ENCODE measurements at regions not wholly inside any gene's neighbourhood (a gene's known extent, or its start where the extent isn't known, plus 50 kb on each side); places are given as distances from the start of the nearest gene placed in this dataset.

DNA sequence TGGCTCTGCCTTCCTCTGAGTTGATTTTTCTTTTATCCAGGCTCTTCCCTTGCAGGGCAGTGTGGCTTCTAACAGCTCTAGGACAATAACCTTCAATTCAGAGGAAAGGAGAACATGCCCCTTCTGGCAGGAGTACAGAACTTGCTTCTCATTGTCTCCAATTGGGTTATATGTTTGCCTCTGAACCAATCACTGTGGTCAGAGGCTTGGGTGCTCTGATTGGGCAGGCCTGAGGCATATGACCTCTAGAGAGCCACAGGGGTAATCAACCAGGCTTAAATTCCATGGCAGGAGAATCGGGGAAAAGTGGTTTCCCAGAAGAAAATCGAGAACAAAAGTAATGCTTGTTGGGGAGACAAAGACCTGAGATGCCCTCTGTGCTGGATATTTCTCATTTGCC lies 240.0 kb downstream of the REEP3 start:
- no peak overlapping the region for H2AFZ ChIP-seq (ENCODE audit: low read length)

DNA sequence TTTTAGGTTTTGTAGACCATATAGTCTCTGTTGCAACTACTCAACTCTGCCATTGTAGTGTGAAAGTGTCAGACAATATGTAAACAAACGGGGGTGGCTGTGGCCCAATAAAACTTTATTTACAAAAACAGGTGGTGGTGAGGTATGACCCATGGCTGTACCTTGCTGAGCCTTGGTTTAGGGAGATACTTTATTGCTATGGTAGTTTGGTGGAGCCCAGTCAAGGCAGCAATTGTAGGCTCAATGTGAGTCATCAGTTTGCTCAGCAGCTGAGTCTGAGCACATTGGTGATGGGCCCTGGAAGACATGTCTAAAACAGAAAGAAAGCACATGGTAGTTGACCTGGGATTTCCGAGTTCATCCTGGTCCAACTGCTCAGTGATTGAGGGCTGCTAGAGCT lies 242.5 kb downstream of the REEP3 start:
- Histone ChIP-seq H3F3A (ENCODE audit: insufficient read depth, low read length) (no peaks in the 10 kb centered on the region), H3K36me3 (ENCODE audit: insufficient read depth, low read length) (no peaks in the 10 kb centered on the region), H3K79me2 (ENCODE audit: insufficient read depth, low read length) (no peaks in the 10 kb centered on the region), H3K9me2 (ENCODE audit: low read depth, low read length) (no peaks in the 10 kb centered on the region), H3K27ac (ENCODE audit: low read depth, low read length, poor library complexity, severe bottlenecking) (no peak overlapping the region), H3K4me3 (ENCODE audit: low read depth, low read length, poor library complexity, severe bottlenecking) (no peak overlapping the region), H2AFZ (ENCODE audit: low read length) (no peak overlapping the region), H3K4me2 (ENCODE audit: low read length) (no peak overlapping the region), H3K9ac (ENCODE audit: low read length) (no peak overlapping the region), H3K4me1 (ENCODE audit: insufficient read depth, low read length, severe bottlenecking) (no peaks in the 10 kb centered on the region), H3K27me3 (ENCODE audit: insufficient read depth, low read length) (no peaks in the 10 kb centered on the region), H3K9me3 (ENCODE audit: low read length) (no peaks in the 10 kb centered on the region), H4K20me1 (ENCODE audit: insufficient read depth, low read length) (no peaks in the 10 kb centered on the region)
- TF ChIP-seq EZH2 (IDR thresholded peaks at IDR 0.05; ENCODE audit: borderline replicate concordance, low read length) = no peak
- TF ChIP-seq, protein P1, sequence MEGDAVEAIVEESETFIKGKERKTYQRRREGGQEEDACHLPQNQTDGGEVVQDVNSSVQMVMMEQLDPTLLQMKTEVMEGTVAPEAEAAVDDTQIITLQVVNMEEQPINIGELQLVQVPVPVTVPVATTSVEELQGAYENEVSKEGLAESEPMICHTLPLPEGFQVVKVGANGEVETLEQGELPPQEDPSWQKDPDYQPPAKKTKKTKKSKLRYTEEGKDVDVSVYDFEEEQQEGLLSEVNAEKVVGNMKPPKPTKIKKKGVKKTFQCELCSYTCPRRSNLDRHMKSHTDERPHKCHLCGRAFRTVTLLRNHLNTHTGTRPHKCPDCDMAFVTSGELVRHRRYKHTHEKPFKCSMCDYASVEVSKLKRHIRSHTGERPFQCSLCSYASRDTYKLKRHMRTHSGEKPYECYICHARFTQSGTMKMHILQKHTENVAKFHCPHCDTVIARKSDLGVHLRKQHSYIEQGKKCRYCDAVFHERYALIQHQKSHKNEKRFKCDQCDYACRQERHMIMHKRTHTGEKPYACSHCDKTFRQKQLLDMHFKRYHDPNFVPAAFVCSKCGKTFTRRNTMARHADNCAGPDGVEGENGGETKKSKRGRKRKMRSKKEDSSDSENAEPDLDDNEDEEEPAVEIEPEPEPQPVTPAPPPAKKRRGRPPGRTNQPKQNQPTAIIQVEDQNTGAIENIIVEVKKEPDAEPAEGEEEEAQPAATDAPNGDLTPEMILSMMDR (IDR thresholded peaks at IDR 0.05; ENCODE audit: low read length) = no peak

More for the DNA sequence above, 240.0 kb downstream of the REEP3 start:
- Histone ChIP-seq H3K4me3 (ENCODE audit: low read depth, low read length, poor library complexity, severe bottlenecking) (no peak overlapping the region), H3F3A (ENCODE audit: insufficient read depth, low read length) (no peaks in the 10 kb centered on the region), H3K4me2 (ENCODE audit: low read length) (no peak overlapping the region), H3K36me3 (ENCODE audit: insufficient read depth, low read length) (no peaks in the 10 kb centered on the region), H3K27ac (ENCODE audit: low read depth, low read length, poor library complexity, severe bottlenecking) (no peak overlapping the region), H4K20me1 (ENCODE audit: insufficient read depth, low read length) (no peaks in the 10 kb centered on the region), H3K9me3 (ENCODE audit: low read length) (no peaks in the 10 kb centered on the region), H3K79me2 (ENCODE audit: insufficient read depth, low read length) (no peaks in the 10 kb centered on the region), H3K27me3 (ENCODE audit: insufficient read depth, low read length) (no peaks in the 10 kb centered on the region), H3K4me1 (ENCODE audit: insufficient read depth, low read length, severe bottlenecking) (no peaks in the 10 kb centered on the region), H3K9me2 (ENCODE audit: low read depth, low read length) (no peaks in the 10 kb centered on the region), H3K9ac (ENCODE audit: low read length) (no peak overlapping the region)
- TF ChIP-seq, protein P1 (IDR thresholded peaks at IDR 0.05; ENCODE audit: low read length) = no peak
- no peak for TF ChIP-seq EZH2 (IDR thresholded peaks at IDR 0.05; ENCODE audit: borderline replicate concordance, low read length)

DNA sequence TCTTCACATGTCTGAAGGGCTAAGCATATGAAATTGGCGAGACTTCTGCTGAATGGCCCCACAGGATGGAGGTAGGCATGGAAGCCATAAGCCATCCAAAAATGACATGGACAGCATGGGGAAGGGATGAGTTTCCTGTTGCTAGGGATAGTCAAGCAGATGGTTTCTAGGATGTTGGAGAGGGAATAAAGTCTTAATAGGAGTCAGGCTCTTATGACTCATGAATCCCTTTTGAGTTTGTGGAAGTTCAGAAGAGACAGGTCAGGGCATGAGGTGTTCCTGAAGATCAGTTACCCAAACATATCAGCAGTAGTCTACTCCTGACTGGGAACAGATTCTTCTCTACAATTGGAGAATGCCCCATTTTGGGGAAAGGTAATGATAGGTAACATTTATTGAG lies 243.9 kb downstream of the REEP3 start:
- Histone ChIP-seq H3K4me3 (ENCODE audit: low read depth, low read length, poor library complexity, severe bottlenecking) (no peak overlapping the region), H3K27me3 (ENCODE audit: insufficient read depth, low read length) (no peaks in the 10 kb centered on the region), H3K4me1 (ENCODE audit: insufficient read depth, low read length, severe bottlenecking) (no peaks in the 10 kb centered on the region), H3K79me2 (ENCODE audit: insufficient read depth, low read length) (no peaks in the 10 kb centered on the region), H3K9me3 (ENCODE audit: low read length) (no peaks in the 10 kb centered on the region), H3K27ac (ENCODE audit: low read depth, low read length, poor library complexity, severe bottlenecking) (no peak overlapping the region), H3K36me3 (ENCODE audit: insufficient read depth, low read length) (no peaks in the 10 kb centered on the region), H3F3A (ENCODE audit: insufficient read depth, low read length) (no peaks in the 10 kb centered on the region), H3K9ac (ENCODE audit: low read length) (no peak overlapping the region), H2AFZ (ENCODE audit: low read length) (no peak overlapping the region), H3K9me2 (ENCODE audit: low read depth, low read length) (no peaks in the 10 kb centered on the region), H3K4me2 (ENCODE audit: low read length) (no peak overlapping the region), H4K20me1 (ENCODE audit: insufficient read depth, low read length) (no peaks in the 10 kb centered on the region)
- TF ChIP-seq, protein P1 (IDR thresholded peaks at IDR 0.05; ENCODE audit: low read length) = no peak
- TF ChIP-seq EZH2 (IDR thresholded peaks at IDR 0.05; ENCODE audit: borderline replicate concordance, low read length) = no peak
